GM18858 (cell line): ENCODE measurements at regions not wholly inside any gene's neighbourhood (a gene's known extent, or its start where the extent isn't known, plus 50 kb on each side); places are given as distances from the start of the nearest gene placed in this dataset.
A peak's percentile ranks its signal among the peaks of the same experiment; 100 is the strongest.
"Not testable (repeated sequence)": the region's sequence is repeated elsewhere in the genome, so short reads cannot be mapped to it uniquely, and the experiment has no call there.

Source experiments
- ATAC-seq: cut with Tn5 transposase; IDR thresholded peaks from one replicate; pipeline ENCODE4 v1.9.1; 2021; ENCODE audit not compliant: unreplicated experiment

DNA sequence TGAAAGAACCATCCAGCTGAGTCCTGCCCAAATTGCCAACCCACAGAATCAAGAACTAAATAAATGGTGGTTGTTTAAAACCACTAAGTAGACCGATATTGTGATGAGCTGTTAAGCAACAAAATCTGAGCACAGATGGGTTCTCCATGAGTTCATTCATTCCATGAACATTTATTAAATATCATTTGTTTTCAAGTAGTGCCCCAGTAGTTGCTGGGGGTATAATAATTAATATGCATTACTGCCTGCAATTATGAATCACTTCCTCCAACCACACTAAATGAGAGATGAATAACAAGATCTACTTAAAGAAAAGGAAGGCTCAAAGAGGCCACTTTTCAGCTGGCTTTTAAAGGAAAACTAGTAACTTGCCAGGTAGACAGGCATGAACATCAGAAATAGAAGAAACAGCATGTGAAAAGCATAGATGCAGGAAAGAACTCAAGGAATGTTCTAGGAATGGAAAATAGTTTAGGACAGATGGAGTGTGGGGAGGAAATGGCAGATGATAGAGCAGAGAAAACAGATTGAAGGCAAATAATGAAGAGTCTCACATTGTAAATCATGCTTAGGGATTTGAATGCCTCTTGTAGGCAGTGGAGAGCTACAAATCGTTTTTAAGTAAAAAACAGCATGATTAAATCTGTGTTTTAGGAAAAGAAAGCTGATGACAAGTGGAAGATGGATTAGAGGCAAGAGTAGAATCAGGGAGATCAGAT is 641.7 kb upstream of the DIPK2B start:
- ATAC-seq: no peak

DNA sequence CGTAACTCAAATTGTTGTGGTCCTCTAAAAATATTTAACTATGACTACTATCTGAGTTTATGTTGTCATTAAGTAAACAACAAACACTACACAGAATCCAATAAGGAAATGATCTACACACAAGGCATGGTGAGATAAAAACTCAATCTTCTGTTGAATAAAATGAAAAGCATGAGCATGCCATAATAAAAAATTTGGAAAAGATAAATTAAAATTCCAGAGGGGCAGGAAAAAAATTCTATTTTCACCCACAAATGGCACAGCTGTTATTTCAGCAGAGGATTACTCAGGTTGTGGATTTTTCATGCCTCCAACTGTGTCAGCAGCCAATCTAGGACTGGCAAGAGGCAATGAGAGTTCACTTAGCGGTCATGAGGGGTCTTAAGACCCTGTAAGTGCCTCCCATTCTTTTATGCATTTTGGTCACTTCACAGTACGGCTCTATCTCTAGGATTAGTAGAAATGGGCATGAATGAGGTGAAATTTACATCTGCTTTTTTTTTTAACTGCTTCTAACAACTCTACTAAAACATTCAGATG is 639.8 kb upstream of the DIPK2B start:
- no peak for ATAC-seq

DNA sequence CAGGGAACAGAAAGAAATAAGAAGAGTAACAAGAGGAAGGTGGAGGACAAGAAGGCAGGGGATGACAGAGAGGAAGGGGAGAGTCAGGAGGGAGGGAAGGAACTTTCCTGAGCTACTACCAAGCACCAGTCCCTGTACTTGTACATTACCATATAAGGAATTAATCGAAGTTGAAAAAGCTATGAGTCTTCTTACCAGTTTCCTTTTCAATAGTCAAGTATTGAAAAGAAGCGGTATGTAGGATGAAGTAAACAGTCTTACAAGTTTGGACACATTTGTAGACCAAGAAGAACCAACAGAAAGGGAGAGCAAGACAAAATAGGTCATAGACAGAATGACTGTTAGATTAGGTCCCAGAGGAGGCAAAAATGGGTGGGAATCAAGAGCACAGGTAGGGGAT is 629.7 kb upstream of the DIPK2B start:
- ATAC-seq: no peak

DNA sequence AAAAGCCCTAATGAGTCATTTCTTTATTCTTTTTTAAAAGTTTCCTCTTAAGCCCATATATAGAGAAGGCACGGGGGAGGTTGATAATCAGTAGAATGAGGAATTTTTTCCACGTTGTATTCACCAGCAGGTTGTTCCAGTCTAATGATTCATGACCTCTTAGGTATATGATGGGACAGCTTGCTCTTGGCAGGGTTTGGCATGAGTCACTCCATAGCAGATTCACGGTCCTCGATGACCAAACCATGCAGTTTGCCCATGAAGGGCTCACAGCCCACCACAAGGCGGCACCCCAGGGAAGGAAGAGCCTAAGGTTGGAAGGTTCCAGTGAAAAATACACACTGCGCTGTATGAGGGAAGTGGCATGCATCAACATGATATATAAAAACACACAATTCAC is 623.8 kb upstream of the DIPK2B start:
- no peak for ATAC-seq

DNA sequence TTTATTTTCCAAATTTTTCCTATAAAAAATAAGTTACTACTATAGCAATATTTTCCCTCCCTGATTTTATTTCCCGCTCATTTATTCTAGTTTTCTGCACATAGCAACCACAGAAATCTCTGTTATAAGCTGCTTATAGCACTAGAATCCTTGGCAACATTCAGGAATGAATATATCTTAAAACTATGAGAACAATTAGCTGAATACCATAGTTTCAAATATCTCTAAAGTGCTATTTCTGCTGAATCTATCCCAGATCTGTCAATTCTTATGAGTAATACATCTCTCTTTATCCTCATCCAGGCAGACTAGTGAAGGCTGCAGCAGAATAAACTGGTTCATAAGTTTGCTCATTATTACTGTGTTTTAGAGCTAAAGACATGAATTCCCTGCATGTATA is 622.9 kb upstream of the DIPK2B start:
- no peak for ATAC-seq

DNA sequence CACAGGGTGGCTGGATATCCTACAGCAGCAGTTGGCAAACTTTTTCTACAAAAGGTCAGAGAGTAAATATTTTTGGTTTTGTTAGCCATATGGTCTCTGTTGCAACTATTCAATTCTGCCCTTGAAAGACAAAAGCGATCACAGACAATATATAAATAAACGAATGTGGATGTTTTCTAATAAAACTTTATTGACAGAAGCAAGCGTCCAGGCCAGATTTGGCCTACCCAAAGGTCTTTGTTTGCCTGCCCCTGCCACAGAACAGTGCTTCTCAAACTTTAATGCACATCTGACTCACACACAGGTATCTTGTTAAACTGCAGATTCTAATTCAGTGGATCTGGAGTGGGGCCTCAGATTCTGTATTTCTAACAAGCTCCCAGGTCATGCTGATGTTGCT is 621.4 kb upstream of the DIPK2B start:
- ATAC-seq: no peak

DNA sequence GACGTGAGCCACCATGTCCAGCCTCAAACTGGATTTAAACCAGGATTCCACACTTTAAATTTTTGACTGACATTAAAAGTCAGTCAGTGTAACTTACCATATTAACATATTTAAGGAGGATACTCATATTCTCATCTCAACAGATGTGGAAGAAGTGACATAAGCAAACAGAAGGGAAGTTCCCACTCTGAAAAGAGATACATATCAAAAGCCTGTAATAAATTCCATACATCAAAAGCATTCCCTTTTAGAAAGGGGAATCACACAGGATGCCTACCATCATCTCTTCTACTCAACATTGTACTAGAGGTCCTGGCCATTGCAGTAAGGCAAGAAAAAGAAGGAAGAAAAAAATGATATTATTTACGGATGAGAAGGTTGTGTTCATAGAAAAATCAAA is 618.2 kb upstream of the DIPK2B start:
- ATAC-seq: no peak

DNA sequence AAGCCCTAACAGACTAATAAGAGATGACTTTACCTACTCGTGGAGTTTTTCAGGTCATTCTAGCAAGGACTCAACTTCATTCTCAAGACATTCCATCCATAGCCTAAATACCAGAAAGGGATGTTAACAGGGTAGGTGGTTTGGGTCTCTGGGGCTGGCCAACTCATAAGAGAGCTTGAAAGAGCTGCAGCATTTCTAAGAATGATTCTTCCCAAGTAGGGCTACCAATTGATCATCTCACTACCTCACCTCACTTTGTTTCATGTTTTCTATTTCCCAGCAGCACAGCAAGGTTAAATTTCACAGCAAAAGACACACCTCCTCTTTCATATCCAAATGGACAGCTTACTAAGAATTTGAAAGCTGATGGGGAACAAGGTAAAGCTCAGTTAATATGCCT is 614.8 kb upstream of the DIPK2B start:
- no peak for ATAC-seq

DNA sequence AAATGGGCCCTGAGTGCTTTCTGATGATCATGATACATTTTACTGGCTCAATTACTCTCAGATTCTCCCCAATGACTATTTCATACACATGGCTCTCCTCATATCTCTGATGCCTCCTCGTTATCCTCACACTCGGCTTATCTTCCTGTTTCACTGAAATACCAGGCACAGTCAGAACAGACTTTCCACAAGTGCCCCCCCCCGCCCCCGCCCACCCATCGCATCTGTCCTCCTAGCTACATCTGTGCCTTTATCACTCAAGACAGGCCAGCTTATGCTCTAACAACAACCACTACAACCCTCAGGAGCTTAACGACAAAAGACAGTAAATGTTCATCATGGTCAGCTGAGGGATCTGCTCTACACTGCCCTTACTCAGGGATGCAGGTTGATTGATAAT is 610.6 kb upstream of the DIPK2B start:
- ATAC-seq: no peak

DNA sequence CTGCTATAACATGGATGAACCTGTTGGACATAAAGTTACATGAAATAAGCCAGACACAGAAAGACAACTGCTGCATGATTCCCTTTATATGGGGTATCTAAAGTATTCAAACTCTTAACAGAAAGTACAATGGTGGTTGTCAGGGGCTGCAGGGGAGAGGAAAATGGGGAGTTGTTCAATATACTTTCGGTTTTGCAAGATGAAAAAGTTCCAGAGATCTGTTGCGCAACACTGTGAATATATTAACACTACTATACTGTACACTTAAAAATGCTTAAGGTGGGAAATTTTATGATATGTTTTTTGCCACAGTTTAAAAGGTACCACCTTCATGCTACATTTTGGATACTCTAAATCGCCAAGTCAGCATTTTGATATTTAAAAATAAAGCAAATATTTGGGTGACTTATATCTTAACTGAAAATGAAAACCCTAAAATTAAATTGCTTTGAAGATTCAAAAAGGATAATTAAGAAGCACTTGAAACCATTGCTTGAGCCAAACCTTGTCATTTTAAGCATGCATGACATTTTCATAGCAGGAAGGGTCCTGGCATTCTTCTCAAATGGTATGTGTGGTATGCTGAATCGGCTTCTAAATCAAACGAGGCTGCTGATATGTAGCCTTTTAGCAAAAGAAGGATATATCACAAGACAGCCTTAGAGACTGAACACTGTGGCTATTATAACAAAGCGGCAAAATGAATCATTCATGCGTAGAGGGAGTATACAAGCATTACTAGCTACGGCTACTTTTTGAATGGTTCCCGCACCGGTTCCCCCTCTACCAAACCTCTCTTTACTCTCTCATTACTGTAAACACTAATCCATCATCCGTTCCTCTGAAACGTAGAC is 607.1 kb upstream of the DIPK2B start:
- no peak for ATAC-seq

DNA sequence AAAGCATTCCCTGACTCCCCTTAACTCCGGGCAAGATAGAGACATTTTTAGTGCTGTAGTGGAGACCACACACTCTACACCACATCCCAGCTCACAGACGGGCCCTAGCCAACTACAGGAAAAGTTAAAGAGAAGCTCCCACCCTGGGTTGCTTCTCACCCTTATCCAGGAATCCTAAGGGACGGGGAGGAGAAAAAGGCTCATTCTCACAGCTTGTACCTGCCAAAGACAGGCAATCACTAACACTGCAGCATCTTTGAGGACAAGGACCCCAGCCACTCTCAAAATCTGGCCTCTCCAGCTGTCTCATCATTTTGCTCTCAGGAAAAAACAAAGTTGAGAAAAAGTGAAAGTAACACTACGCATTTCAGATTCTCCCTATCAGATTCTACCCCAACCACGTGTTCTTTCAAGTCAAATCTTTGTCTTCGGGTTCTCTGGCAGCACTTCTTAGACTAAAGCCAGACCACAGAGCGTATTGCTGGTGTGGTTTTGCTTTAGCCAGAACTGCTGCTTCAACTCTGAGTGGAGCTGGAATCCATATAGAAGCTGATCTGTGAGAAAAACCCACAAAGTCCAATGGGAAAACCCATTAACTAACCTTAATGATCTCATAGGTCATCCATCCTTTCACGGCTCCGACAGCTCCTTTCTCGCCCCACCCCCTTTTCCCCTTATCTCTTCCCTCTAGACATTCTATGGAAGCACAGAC is 605.9 kb upstream of the DIPK2B start:
- ATAC-seq: peak; percentile 78

DNA sequence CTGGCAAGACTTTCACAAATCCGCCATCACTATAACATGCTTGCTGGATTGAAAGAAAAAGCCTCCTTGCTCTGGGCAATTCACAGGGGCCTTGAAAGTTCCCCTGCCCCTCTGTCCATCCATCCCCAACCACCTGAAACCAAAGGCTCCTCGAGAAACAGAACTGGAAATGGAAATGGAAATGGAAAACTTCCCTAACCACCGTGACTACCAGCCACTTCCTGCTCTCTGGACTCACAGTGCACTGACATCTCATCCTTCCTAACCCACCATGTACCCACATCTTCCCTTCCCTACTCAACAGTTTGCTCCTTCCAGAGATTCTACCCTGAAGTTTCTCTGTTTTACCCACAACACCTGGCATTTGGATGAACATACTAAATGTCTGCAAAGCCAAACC is 603.6 kb upstream of the DIPK2B start:
- ATAC-seq: no peak

DNA sequence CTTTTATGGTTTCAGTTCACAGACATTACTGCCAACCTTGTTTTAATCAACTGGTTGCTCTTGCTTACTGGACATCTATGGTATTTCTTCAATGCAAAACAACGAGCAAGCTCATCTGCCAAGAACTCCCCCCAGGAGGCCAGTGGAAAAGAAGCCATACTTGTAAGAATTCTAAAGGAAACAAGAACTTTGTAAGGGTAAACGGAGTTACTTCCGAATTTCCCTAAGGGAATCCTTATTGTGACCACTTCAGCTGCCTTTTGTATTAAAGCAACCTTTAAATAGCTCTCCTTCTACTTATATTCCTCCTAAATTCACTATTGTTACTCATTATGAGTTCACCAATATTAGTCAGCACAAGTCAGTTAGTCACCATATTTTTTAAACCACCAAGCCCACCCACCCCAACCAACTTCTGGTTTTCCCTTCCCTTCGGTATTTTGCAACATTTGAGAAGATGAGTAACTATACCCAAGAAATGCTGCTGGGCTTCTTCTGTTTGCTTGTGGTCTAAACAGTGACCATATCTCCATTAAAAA is 602.8 kb upstream of the DIPK2B start:
- no peak for ATAC-seq

DNA sequence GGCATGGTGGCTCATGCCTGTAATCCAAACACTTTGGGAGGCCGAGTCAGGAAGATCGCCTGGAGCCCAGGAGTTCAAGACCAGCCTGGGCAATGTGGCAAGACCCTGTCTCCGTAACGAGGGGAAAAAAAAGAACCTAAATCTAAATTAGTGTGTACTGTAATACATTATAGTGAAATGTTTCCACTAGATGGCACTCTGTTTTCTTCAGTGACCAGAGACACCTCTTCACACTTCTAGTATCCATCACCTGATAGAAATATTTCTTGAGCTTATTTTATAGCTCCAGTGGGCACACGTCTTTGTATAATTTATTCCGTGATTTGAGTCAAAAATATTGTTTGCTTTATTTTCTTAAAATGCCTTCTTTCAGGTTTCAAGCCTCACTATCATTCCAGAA is 600.9 kb upstream of the DIPK2B start:
- ATAC-seq: peak; percentile 67

DNA sequence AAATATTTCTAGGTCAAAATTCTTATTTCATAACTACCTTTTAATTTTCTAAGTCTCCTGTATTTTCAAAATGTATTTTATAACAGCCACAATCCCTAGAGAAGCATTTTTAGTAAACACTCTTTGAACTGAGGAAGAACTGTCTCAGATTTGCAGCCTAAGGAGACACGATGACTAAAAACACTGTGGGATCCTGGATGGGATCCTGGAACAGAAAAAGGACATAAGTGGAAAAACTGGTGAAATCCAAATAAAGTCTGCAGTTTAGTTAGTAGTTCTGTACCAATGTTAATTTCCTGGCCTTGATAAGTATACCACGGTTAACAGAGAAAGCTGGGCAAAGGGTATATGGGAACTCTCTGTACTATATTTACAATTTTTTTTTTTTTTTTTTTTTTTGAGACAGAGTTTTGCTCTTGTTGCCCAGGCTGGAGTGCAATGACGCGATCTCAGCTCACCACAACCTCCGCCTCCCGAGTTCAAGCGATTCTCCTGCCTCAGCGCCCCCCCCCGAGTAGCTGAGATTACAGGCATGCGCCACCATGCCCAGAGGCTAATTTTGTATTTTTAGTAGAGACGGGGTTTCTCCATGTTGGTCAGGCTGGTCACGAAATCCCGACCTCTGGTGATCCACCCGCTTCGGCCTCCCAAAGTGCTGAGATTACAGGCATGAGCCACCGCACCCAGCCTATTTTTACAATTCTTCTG is 600.2 kb upstream of the DIPK2B start:
- not testable (repeated sequence) for ATAC-seq

DNA sequence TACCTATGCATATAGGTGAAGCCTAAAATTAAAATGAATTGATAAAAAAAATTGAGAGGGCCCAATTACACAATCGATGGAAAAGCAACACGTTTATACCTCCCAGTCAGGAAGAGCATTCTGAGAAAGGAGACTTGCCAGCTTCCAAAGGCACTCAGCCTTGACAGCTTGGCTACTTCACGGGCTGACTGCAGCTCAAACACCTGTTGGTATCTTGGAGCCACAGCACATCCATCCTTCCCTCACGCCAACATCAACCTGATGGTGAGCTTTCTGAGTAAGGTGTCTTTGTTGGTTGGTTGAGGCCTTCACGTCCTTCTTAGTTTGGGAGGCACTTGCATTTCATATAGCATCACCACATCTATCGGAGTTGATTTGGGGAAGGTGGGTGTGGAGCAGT is 598.9 kb upstream of the DIPK2B start:
- no peak for ATAC-seq

DNA sequence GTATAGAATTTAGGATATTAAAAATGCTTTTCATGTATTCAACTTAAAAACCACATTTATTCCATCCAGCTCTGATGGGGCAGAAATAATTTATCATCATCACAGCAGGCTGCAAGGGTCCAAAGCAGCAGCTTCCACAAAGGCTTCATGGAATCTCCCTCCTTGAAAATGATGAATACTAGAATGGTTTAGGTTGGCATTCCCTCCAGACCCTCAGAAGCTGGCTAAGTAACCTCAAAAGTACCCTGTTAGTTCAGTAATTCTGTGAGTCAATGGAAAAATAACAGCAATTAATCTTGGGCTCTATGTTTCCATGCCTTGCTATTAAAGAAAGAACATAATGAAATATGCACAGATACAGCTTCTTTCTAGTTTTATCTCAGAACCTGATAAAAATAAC is 594.9 kb upstream of the DIPK2B start:
- ATAC-seq: no peak

DNA sequence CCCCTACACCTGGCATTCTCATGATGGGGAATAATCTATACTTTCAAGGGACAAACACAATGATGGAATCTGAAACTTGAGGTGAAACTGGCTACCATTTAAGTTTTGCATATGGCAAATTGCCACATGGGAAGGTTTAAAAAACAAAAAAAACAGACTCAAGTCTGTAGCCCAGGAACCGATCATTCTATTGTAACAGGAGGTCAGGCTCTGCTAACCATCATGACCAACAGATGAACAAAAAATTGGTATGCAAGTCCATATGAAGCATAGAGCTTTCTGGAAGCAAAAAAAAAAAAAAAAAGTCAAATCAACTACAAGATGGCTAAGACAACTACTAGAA is 594.3 kb upstream of the DIPK2B start:
- no peak for ATAC-seq

DNA sequence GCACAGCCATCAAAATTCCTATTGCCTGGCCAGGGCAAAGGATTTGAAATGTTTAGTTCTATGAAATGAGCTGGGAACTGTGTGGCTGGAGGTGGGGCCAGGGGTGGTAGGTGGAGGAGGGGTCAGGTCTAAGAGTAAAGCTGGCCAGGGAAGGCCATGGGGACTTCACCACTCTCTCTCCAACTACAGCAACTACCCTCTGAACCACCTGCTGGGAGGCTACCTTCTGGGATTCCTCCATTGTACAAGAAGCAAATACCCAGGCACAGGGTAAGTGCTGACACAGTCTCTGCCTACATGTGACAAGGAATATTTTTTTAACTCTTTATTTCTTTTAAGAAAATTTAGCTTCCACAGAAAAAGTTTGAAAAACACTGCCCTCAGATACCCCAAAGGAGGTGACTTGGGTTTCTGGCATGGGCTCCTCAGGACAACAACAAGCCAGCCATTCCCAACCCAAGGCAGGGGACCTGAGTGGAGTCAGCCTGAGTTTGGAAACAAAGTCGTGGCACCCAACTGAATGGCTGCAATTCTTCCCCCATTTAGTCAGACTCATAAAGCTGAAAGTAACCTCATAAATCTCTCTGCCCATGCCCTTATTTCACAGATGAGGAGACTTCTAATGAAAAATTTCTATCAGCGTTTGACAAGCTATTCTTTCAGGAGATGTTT is 593.8 kb upstream of the DIPK2B start:
- ATAC-seq: no peak

DNA sequence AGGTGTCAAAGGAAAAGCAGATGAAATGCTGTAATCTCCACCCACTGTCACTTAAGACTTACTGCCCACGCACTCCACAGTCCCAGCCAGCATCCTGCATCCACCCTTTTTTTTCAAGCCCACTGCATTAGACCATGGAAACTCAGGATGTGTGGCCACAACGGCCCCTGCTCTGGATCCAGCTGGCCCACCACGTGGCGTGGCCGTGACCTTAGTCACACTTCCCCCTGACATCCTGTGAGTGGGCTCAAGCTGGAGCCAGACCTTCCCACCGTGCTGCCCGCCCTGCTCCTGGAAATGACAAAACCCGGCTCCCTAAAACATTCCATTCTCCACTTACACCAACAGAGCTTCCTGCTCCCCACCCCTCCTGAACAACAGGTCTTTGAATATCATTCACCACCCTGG is 588.3 kb upstream of the DIPK2B start:
- ATAC-seq: no peak
